GM23338 (cell line): ENCODE measurements at regions not wholly inside any gene's neighbourhood (a gene's known extent, or its start where the extent isn't known, plus 50 kb on each side); places are given as distances from the start of the nearest gene placed in this dataset.

Experiments
- ATAC-seq: fragments of 200-7000 bp; cut with Tn5 transposase; 3 replicates; pipeline ENCODE4 v1.9.1; 2020
- DNase-seq: peaks from one replicate; pipeline ENCODE4 v3.0.0-alpha.2; 2015; ENCODE audit warnings: low spot score
- H2AFZ ChIP-seq: fragments of 200-600 bp; sonication (generic); 2 replicates; pipeline ENCODE4 v1.8.0; 2016; ENCODE audit warnings: antibody characterized with exemption, mild to moderate bottlenecking, moderate library complexity
- H3F3A ChIP-seq: fragments of 200-600 bp; sonication (generic); replicated peaks from 2 replicates; pipeline ENCODE4 v1.8.0; 2017; ENCODE audit warnings: antibody characterized with exemption, mixed run types, low read depth
- H3K27ac ChIP-seq: fragments of 200-600 bp; sonication (generic); 2 replicates; pipeline ENCODE4 v1.6.1; 2016; ENCODE audit warnings: low read depth
- H3K27me3 ChIP-seq: fragments of 200-600 bp; sonication (generic); 2 replicates; pipeline ENCODE4 v1.8.0; 2016; ENCODE audit warnings: mild to moderate bottlenecking, mixed run types, moderate library complexity; ENCODE audit not compliant: insufficient read depth
- H3K36me3 ChIP-seq: fragments of 200-600 bp; sonication (generic); 2 replicates; pipeline ENCODE4 v1.8.0; 2016; ENCODE audit warnings: mild to moderate bottlenecking; ENCODE audit not compliant: insufficient read depth
- H3K4me1 ChIP-seq: fragments of 200-600 bp; sonication (generic); 2 replicates; pipeline ENCODE4 v1.8.0; 2016; ENCODE audit warnings: mild to moderate bottlenecking, moderate library complexity; ENCODE audit not compliant: insufficient read depth
- H3K4me2 ChIP-seq: fragments of 200-600 bp; sonication (generic); 2 replicates; pipeline ENCODE4 v1.7.1; 2017; ENCODE audit warnings: mixed run types
- H3K4me3 ChIP-seq: fragments of 200-600 bp; sonication (generic); 2 replicates; pipeline ENCODE4 v1.6.1; 2016; ENCODE audit warnings: mixed run types
- H3K79me2 ChIP-seq: fragments of 200-600 bp; sonication (generic); replicated peaks from 2 replicates; pipeline ENCODE4 v1.8.0; 2017; ENCODE audit warnings: mild to moderate bottlenecking; ENCODE audit not compliant: insufficient read depth
- H3K9me2 ChIP-seq: fragments of 200-600 bp; sonication (generic); 2 replicates; pipeline ENCODE4 v1.8.0; 2017; ENCODE audit not compliant: insufficient read depth
- H4K20me1 ChIP-seq: fragments of 200-600 bp; sonication (generic); replicated peaks from 2 replicates; pipeline ENCODE4 v1.8.0; 2017; ENCODE audit warnings: mild to moderate bottlenecking; ENCODE audit not compliant: insufficient read depth
- H3K27ac Mint-ChIP-seq: 2 replicates; pipeline ENCODE4 v1.8.0; 2020; ENCODE audit warnings: inconsistent platforms, mild to moderate bottlenecking, moderate library complexity, mixed read lengths
- H3K27me3 Mint-ChIP-seq: 3 replicates; pipeline ENCODE4 v1.8.0; 2022; ENCODE audit warnings: low read depth, mild to moderate bottlenecking, moderate library complexity, mixed read lengths, inconsistent platforms; ENCODE audit not compliant: insufficient read depth, poor library complexity
- H3K36me3 Mint-ChIP-seq: 3 replicates; pipeline ENCODE4 v1.8.0; 2021; ENCODE audit warnings: low read depth, mild to moderate bottlenecking, inconsistent platforms, moderate library complexity, mixed read lengths
- H3K4me1 Mint-ChIP-seq: 3 replicates; pipeline ENCODE4 v1.8.0; 2020; ENCODE audit warnings: mild to moderate bottlenecking, inconsistent platforms, mixed read lengths
- H3K4me3 Mint-ChIP-seq: 3 replicates; pipeline ENCODE4 v1.8.0; 2021; ENCODE audit warnings: moderate library complexity, mild to moderate bottlenecking, inconsistent platforms, mixed read lengths
- H3K9me3 Mint-ChIP-seq: 3 replicates; pipeline ENCODE4 v1.8.0; 2020; ENCODE audit warnings: moderate library complexity, mild to moderate bottlenecking, inconsistent platforms, mixed read lengths
- CREB1 ChIP-seq: fragments of 250-450 bp; sonication (Bioruptor Pico); IDR thresholded peaks from 2 replicates; pipeline ENCODE4 v1.5.0; 2020; ENCODE audit warnings: low read depth, mild to moderate bottlenecking, moderate library complexity
- POLR2AphosphoS5 ChIP-seq: IDR thresholded peaks from 2 replicates; pipeline ENCODE4 v1.6.1; 2016; ENCODE audit warnings: antibody characterized with exemption, low read depth
- STAT1 ChIP-seq: IDR thresholded peaks from one replicate; pipeline ENCODE4 v1.6.1; 2016; ENCODE audit warnings: antibody characterized with exemption; ENCODE audit not compliant: unreplicated experiment
- ZNF114 ChIP-seq: fragments of 250-450 bp; sonication (Bioruptor Pico); IDR thresholded peaks from 2 replicates; pipeline ENCODE4 v1.5.0; 2020; ENCODE audit warnings: mild to moderate bottlenecking, moderate library complexity
- TF ChIP-seq, protein P1 (sequence below): fragments of 250-450 bp; sonication (Bioruptor Pico); IDR thresholded peaks from 2 replicates; pipeline ENCODE4 v1.5.0; 2020; ENCODE audit warnings: mild to moderate bottlenecking, moderate library complexity
- TF ChIP-seq, protein P2 (sequence below): IDR thresholded peaks from one replicate; pipeline ENCODE4 v1.6.1; 2018; ENCODE audit warnings: antibody characterized with exemption; ENCODE audit not compliant: unreplicated experiment
- TF ChIP-seq, protein P3 (sequence below): IDR thresholded peaks from 2 replicates; pipeline ENCODE4 v1.6.1; 2016; ENCODE audit warnings: antibody characterized with exemption

DNA sequence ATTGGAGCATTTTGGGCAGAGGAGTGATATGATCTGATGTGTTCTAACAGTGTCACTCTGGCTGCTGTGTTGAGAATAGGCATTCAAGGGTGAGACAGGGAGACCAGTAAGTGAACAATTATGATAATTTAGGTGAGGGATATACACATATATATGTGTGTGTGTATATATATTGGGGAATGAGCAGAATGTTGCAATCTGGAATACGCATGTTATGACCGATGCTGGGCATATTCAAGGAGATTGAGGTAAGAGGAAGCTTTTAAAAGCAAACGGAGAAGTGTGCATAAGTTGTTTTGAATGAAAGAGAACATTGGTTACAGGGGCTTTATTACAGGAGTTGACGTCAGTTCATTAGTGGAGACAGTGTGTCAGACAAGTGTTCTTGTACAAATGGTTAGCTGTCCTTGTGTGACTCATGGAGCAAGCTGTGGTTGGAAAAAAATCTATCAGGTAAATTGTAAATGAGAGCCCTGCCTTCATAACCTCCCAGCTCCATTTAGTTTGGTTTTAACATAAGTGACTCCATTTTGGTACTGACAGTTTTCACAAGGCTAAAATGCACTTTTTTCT lies 442.5 kb upstream of the LCORL start:
- no peak for ATAC-seq
- Histone ChIP-seq H3K4me2 (no peak overlapping the region), H2AFZ (no peak overlapping the region), H4K20me1 (no peaks in the 10 kb centered on the region), H3K79me2 (no peaks in the 10 kb centered on the region), H3K27me3 (no peaks in the 10 kb centered on the region), H3K4me3 (no peak overlapping the region), H3K9me2 (no peaks in the 10 kb centered on the region), H3K4me1 (no peaks in the 10 kb centered on the region), H3K36me3 (no peaks in the 10 kb centered on the region), H3F3A (no peaks in the 10 kb centered on the region), H3K27ac (no peak overlapping the region)
- H3K27ac Mint-ChIP-seq, result no peak overlapping the region
- no peaks in the 10 kb centered on the region for H3K27me3 Mint-ChIP-seq
- no peaks in the 10 kb centered on the region for H3K9me3 Mint-ChIP-seq
- no peaks in the 10 kb centered on the region for H3K36me3 Mint-ChIP-seq
- TF ChIP-seq STAT1 (no peak), POLR2AphosphoS5 (no peak), CREB1 (no peak), ZNF114 (CRISPR knock-in tag) (no peak)
- TF ChIP-seq, protein P1, sequence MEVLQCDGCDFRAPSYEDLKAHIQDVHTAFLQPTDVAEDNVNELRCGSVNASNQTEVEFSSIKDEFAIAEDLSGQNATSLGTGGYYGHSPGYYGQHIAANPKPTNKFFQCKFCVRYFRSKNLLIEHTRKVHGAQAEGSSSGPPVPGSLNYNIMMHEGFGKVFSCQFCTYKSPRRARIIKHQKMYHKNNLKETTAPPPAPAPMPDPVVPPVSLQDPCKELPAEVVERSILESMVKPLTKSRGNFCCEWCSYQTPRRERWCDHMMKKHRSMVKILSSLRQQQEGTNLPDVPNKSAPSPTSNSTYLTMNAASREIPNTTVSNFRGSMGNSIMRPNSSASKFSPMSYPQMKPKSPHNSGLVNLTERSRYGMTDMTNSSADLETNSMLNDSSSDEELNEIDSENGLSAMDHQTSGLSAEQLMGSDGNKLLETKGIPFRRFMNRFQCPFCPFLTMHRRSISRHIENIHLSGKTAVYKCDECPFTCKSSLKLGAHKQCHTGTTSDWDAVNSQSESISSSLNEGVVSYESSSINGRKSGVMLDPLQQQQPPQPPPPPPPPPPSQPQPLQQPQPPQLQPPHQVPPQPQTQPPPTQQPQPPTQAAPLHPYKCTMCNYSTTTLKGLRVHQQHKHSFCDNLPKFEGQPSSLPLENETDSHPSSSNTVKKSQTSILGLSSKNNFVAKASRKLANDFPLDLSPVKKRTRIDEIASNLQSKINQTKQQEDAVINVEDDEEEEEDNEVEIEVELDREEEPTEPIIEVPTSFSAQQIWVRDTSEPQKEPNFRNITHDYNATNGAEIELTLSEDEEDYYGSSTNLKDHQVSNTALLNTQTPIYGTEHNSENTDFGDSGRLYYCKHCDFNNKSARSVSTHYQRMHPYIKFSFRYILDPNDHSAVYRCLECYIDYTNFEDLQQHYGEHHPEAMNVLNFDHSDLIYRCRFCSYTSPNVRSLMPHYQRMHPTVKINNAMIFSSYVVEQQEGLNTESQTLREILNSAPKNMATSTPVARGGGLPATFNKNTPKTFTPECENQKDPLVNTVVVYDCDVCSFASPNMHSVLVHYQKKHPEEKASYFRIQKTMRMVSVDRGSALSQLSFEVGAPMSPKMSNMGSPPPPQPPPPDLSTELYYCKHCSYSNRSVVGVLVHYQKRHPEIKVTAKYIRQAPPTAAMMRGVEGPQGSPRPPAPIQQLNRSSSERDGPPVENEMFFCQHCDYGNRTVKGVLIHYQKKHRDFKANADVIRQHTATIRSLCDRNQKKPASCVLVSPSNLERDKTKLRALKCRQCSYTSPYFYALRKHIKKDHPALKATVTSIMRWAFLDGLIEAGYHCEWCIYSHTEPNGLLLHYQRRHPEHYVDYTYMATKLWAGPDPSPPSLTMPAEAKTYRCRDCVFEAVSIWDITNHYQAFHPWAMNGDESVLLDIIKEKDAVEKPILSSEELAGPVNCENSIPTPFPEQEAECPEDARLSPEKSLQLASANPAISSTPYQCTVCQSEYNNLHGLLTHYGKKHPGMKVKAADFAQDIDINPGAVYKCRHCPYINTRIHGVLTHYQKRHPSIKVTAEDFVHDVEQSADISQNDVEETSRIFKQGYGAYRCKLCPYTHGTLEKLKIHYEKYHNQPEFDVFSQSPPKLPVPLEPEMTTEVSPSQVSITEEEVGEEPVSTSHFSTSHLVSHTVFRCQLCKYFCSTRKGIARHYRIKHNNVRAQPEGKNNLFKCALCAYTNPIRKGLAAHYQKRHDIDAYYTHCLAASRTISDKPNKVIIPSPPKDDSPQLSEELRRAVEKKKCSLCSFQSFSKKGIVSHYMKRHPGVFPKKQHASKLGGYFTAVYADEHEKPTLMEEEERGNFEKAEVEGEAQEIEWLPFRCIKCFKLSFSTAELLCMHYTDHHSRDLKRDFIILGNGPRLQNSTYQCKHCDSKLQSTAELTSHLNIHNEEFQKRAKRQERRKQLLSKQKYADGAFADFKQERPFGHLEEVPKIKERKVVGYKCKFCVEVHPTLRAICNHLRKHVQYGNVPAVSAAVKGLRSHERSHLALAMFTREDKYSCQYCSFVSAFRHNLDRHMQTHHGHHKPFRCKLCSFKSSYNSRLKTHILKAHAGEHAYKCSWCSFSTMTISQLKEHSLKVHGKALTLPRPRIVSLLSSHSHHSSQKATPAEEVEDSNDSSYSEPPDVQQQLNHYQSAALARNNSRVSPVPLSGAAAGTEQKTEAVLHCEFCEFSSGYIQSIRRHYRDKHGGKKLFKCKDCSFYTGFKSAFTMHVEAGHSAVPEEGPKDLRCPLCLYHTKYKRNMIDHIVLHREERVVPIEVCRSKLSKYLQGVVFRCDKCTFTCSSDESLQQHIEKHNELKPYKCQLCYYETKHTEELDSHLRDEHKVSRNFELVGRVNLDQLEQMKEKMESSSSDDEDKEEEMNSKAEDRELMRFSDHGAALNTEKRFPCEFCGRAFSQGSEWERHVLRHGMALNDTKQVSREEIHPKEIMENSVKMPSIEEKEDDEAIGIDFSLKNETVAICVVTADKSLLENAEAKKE (CRISPR knock-in tag), result no peak
- TF ChIP-seq, protein P2, sequence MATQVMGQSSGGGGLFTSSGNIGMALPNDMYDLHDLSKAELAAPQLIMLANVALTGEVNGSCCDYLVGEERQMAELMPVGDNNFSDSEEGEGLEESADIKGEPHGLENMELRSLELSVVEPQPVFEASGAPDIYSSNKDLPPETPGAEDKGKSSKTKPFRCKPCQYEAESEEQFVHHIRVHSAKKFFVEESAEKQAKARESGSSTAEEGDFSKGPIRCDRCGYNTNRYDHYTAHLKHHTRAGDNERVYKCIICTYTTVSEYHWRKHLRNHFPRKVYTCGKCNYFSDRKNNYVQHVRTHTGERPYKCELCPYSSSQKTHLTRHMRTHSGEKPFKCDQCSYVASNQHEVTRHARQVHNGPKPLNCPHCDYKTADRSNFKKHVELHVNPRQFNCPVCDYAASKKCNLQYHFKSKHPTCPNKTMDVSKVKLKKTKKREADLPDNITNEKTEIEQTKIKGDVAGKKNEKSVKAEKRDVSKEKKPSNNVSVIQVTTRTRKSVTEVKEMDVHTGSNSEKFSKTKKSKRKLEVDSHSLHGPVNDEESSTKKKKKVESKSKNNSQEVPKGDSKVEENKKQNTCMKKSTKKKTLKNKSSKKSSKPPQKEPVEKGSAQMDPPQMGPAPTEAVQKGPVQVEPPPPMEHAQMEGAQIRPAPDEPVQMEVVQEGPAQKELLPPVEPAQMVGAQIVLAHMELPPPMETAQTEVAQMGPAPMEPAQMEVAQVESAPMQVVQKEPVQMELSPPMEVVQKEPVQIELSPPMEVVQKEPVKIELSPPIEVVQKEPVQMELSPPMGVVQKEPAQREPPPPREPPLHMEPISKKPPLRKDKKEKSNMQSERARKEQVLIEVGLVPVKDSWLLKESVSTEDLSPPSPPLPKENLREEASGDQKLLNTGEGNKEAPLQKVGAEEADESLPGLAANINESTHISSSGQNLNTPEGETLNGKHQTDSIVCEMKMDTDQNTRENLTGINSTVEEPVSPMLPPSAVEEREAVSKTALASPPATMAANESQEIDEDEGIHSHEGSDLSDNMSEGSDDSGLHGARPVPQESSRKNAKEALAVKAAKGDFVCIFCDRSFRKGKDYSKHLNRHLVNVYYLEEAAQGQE, result no peak
- TF ChIP-seq, protein P3, sequence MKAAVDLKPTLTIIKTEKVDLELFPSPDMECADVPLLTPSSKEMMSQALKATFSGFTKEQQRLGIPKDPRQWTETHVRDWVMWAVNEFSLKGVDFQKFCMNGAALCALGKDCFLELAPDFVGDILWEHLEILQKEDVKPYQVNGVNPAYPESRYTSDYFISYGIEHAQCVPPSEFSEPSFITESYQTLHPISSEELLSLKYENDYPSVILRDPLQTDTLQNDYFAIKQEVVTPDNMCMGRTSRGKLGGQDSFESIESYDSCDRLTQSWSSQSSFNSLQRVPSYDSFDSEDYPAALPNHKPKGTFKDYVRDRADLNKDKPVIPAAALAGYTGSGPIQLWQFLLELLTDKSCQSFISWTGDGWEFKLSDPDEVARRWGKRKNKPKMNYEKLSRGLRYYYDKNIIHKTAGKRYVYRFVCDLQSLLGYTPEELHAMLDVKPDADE, result no peak
- H3K4me3 Mint-ChIP-seq, result no peak overlapping the region
- DNase-seq, result no peak
- H3K4me1 Mint-ChIP-seq, result no peaks in the 10 kb centered on the region
